Neural progenitor cell (in vitro differentiated cells): ENCODE measurements at regions not wholly inside any gene's neighbourhood (a gene's known extent, or its start where the extent isn't known, plus 50 kb on each side); places are given as distances from the start of the nearest gene placed in this dataset.

Experiments used
- EZH2 ChIP-seq: fragments of 200-600 bp; sonication (generic); IDR thresholded peaks from 2 replicates; pipeline ENCODE4 v1.6.1; 2017; ENCODE audit warnings: antibody characterized with exemption, mild to moderate bottlenecking, moderate library complexity
- EZH2phosphoT487 ChIP-seq: fragments of 200-600 bp; sonication (generic); IDR thresholded peaks from 2 replicates; pipeline ENCODE4 v1.6.1; 2017; ENCODE audit warnings: antibody characterized with exemption
- TF ChIP-seq, protein P1 (sequence below): fragments of 200-600 bp; sonication (generic); IDR thresholded peaks from 2 replicates; pipeline ENCODE4 v1.5.1; 2017; ENCODE audit warnings: antibody characterized with exemption, mild to moderate bottlenecking

DNA sequence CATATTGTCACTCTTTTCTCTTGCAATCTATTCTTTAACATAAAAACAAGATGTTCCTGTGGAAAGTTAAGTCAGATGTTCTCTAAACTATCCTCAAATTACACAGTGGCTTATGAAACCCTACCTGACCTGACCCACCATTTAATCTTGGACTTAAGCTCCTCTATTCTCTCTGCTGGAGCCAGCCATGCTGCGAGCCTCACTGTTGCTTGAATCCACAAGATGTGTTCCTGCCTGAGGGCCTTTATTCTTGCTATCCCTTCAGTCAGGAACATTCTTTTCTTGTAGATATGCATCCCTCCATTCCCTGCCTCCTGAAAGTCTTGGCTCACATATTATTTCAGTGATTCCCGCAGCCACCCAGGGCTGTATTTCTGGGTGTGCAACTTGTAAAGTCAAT lies 283.2 kb downstream of the EPHA7 start:
- TF ChIP-seq, protein P1, sequence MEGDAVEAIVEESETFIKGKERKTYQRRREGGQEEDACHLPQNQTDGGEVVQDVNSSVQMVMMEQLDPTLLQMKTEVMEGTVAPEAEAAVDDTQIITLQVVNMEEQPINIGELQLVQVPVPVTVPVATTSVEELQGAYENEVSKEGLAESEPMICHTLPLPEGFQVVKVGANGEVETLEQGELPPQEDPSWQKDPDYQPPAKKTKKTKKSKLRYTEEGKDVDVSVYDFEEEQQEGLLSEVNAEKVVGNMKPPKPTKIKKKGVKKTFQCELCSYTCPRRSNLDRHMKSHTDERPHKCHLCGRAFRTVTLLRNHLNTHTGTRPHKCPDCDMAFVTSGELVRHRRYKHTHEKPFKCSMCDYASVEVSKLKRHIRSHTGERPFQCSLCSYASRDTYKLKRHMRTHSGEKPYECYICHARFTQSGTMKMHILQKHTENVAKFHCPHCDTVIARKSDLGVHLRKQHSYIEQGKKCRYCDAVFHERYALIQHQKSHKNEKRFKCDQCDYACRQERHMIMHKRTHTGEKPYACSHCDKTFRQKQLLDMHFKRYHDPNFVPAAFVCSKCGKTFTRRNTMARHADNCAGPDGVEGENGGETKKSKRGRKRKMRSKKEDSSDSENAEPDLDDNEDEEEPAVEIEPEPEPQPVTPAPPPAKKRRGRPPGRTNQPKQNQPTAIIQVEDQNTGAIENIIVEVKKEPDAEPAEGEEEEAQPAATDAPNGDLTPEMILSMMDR = no peak
- TF ChIP-seq EZH2 (no peak), EZH2phosphoT487 (no peak)
